GM23338 (cell line): ENCODE measurements at regions not wholly inside any gene's neighbourhood (a gene's known extent, or its start where the extent isn't known, plus 50 kb on each side); places are given as distances from the start of the nearest gene placed in this dataset.

Experiments
- ATAC-seq: fragments of 200-7000 bp; cut with Tn5 transposase; 3 replicates; pipeline ENCODE4 v1.9.1; 2020
- DNase-seq: peaks from one replicate; pipeline ENCODE4 v3.0.0-alpha.2; 2015; ENCODE audit warnings: low spot score
- H2AFZ ChIP-seq: fragments of 200-600 bp; sonication (generic); 2 replicates; pipeline ENCODE4 v1.8.0; 2016; ENCODE audit warnings: antibody characterized with exemption, mild to moderate bottlenecking, moderate library complexity
- H3F3A ChIP-seq: fragments of 200-600 bp; sonication (generic); replicated peaks from 2 replicates; pipeline ENCODE4 v1.8.0; 2017; ENCODE audit warnings: antibody characterized with exemption, mixed run types, low read depth
- H3K27ac ChIP-seq: fragments of 200-600 bp; sonication (generic); 2 replicates; pipeline ENCODE4 v1.6.1; 2016; ENCODE audit warnings: low read depth
- H3K27me3 ChIP-seq: fragments of 200-600 bp; sonication (generic); 2 replicates; pipeline ENCODE4 v1.8.0; 2016; ENCODE audit warnings: mild to moderate bottlenecking, mixed run types, moderate library complexity; ENCODE audit not compliant: insufficient read depth
- H3K36me3 ChIP-seq: fragments of 200-600 bp; sonication (generic); 2 replicates; pipeline ENCODE4 v1.8.0; 2016; ENCODE audit warnings: mild to moderate bottlenecking; ENCODE audit not compliant: insufficient read depth
- H3K4me1 ChIP-seq: fragments of 200-600 bp; sonication (generic); 2 replicates; pipeline ENCODE4 v1.8.0; 2016; ENCODE audit warnings: mild to moderate bottlenecking, moderate library complexity; ENCODE audit not compliant: insufficient read depth
- H3K4me2 ChIP-seq: fragments of 200-600 bp; sonication (generic); 2 replicates; pipeline ENCODE4 v1.7.1; 2017; ENCODE audit warnings: mixed run types
- H3K4me3 ChIP-seq: fragments of 200-600 bp; sonication (generic); 2 replicates; pipeline ENCODE4 v1.6.1; 2016; ENCODE audit warnings: mixed run types
- H3K79me2 ChIP-seq: fragments of 200-600 bp; sonication (generic); replicated peaks from 2 replicates; pipeline ENCODE4 v1.8.0; 2017; ENCODE audit warnings: mild to moderate bottlenecking; ENCODE audit not compliant: insufficient read depth
- H3K9me2 ChIP-seq: fragments of 200-600 bp; sonication (generic); 2 replicates; pipeline ENCODE4 v1.8.0; 2017; ENCODE audit not compliant: insufficient read depth
- H4K20me1 ChIP-seq: fragments of 200-600 bp; sonication (generic); replicated peaks from 2 replicates; pipeline ENCODE4 v1.8.0; 2017; ENCODE audit warnings: mild to moderate bottlenecking; ENCODE audit not compliant: insufficient read depth
- H3K27ac Mint-ChIP-seq: 2 replicates; pipeline ENCODE4 v1.8.0; 2020; ENCODE audit warnings: inconsistent platforms, mild to moderate bottlenecking, moderate library complexity, mixed read lengths
- H3K27me3 Mint-ChIP-seq: 3 replicates; pipeline ENCODE4 v1.8.0; 2022; ENCODE audit warnings: low read depth, mild to moderate bottlenecking, moderate library complexity, mixed read lengths, inconsistent platforms; ENCODE audit not compliant: insufficient read depth, poor library complexity
- H3K36me3 Mint-ChIP-seq: 3 replicates; pipeline ENCODE4 v1.8.0; 2021; ENCODE audit warnings: low read depth, mild to moderate bottlenecking, inconsistent platforms, moderate library complexity, mixed read lengths
- H3K4me1 Mint-ChIP-seq: 3 replicates; pipeline ENCODE4 v1.8.0; 2020; ENCODE audit warnings: mild to moderate bottlenecking, inconsistent platforms, mixed read lengths
- H3K4me3 Mint-ChIP-seq: 3 replicates; pipeline ENCODE4 v1.8.0; 2021; ENCODE audit warnings: moderate library complexity, mild to moderate bottlenecking, inconsistent platforms, mixed read lengths
- H3K9me3 Mint-ChIP-seq: 3 replicates; pipeline ENCODE4 v1.8.0; 2020; ENCODE audit warnings: moderate library complexity, mild to moderate bottlenecking, inconsistent platforms, mixed read lengths
- CREB1 ChIP-seq: fragments of 250-450 bp; sonication (Bioruptor Pico); IDR thresholded peaks from 2 replicates; pipeline ENCODE4 v1.5.0; 2020; ENCODE audit warnings: low read depth, mild to moderate bottlenecking, moderate library complexity
- EZH2phosphoT487 ChIP-seq: fragments of 200-600 bp; sonication (generic); IDR thresholded peaks from one replicate; pipeline ENCODE4 v1.8.1; 2018; ENCODE audit warnings: antibody characterized with exemption; ENCODE audit not compliant: unreplicated experiment
- JUNB ChIP-seq: IDR thresholded peaks from one replicate; pipeline ENCODE4 v1.6.1; 2016; ENCODE audit warnings: antibody characterized with exemption; ENCODE audit not compliant: unreplicated experiment
- POLR2AphosphoS5 ChIP-seq: IDR thresholded peaks from 2 replicates; pipeline ENCODE4 v1.6.1; 2016; ENCODE audit warnings: antibody characterized with exemption, low read depth
- STAT1 ChIP-seq: IDR thresholded peaks from one replicate; pipeline ENCODE4 v1.6.1; 2016; ENCODE audit warnings: antibody characterized with exemption; ENCODE audit not compliant: unreplicated experiment
- ZNF114 ChIP-seq: fragments of 250-450 bp; sonication (Bioruptor Pico); IDR thresholded peaks from 2 replicates; pipeline ENCODE4 v1.5.0; 2020; ENCODE audit warnings: mild to moderate bottlenecking, moderate library complexity
- TF ChIP-seq, protein P1 (sequence below), 2 experiments: fragments of 200-600 bp in 1 of 2; sonication (generic) in 1 of 2; conservative IDR thresholded peaks; 2 replicates each; pipeline versions ENCODE4 v1.5.1 to v1.6.1; 2016 to 2017; ENCODE audit warnings: antibody characterized with exemption in 2 of 2, low read depth in 2 of 2, mild to moderate bottlenecking in 2 of 2, moderate library complexity in 1 of 2
- TF ChIP-seq, protein P2 (sequence below): IDR thresholded peaks from one replicate; pipeline ENCODE4 v1.6.1; 2018; ENCODE audit warnings: antibody characterized with exemption; ENCODE audit not compliant: unreplicated experiment
- TF ChIP-seq, protein P3 (sequence below): IDR thresholded peaks from 2 replicates; pipeline ENCODE4 v1.6.1; 2016; ENCODE audit warnings: antibody characterized with exemption
- TF ChIP-seq, protein P4 (sequence below): fragments of 250-450 bp; sonication (Bioruptor Pico); IDR thresholded peaks from 2 replicates; pipeline ENCODE4 v1.5.0; 2020; ENCODE audit warnings: mild to moderate bottlenecking, moderate library complexity

DNA sequence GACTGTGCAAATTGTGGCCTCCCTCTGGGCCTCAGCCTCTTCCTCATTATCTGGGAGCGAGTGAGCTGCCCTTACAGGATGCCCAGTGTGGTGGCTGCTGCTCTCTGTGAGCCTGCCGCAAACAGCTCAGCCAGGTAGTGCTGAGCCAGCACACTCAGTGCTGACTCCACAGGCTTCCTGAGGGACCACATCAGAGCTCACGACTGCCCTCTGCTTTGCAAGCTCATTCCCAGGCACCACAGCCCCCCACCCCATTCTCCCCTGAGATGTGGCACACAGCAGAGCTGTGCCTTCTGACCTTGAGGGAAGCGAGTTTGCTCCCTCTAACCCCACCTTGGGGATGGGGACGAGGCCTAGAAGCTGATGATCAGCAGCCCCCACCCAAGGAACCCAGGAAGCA lies 230.5 kb upstream of the PPP2R2D start:
- no peak overlapping the region for H3K4me3 ChIP-seq
- H3F3A ChIP-seq: no peaks in the 10 kb centered on the region
- no peak overlapping the region for H3K27ac ChIP-seq
- peaks cover 9% of the 10 kb centered on the region; the same call in 1 of the 2 replicates for H3K9me2 ChIP-seq
- H4K20me1 ChIP-seq: no peaks in the 10 kb centered on the region
- H3K4me2 ChIP-seq: no peak overlapping the region
- no peak for DNase-seq
- H3K36me3 ChIP-seq: no peaks in the 10 kb centered on the region
- TF ChIP-seq, protein P1, sequence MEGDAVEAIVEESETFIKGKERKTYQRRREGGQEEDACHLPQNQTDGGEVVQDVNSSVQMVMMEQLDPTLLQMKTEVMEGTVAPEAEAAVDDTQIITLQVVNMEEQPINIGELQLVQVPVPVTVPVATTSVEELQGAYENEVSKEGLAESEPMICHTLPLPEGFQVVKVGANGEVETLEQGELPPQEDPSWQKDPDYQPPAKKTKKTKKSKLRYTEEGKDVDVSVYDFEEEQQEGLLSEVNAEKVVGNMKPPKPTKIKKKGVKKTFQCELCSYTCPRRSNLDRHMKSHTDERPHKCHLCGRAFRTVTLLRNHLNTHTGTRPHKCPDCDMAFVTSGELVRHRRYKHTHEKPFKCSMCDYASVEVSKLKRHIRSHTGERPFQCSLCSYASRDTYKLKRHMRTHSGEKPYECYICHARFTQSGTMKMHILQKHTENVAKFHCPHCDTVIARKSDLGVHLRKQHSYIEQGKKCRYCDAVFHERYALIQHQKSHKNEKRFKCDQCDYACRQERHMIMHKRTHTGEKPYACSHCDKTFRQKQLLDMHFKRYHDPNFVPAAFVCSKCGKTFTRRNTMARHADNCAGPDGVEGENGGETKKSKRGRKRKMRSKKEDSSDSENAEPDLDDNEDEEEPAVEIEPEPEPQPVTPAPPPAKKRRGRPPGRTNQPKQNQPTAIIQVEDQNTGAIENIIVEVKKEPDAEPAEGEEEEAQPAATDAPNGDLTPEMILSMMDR (conservative IDR thresholded peaks at IDR 0.05; ENCODE audit: low read depth in 2 of 2): peak in 1 of 2 experiments; percentile 40; a peak in 2 of 4 replicates
- no peak for TF ChIP-seq CREB1 (CRISPR knock-in tag)
- Mint-ChIP-seq H3K27me3 (peaks cover 4% of the 10 kb centered on the region), H3K9me3 (peaks cover 25% of the 10 kb centered on the region), H3K4me3 (no peak overlapping the region), H3K4me1 (peaks cover 4% of the 10 kb centered on the region), H3K27ac (no peak overlapping the region), H3K36me3 (peaks cover 21% of the 10 kb centered on the region)
- no peaks in the 10 kb centered on the region for H3K79me2 ChIP-seq
- ATAC-seq: peak; percentile 67
- no peak overlapping the region for H2AFZ ChIP-seq
- H3K4me1 ChIP-seq: peaks cover 7% of the 10 kb centered on the region; the same call in 1 of the 2 replicates
- no peaks in the 10 kb centered on the region for H3K27me3 ChIP-seq

DNA sequence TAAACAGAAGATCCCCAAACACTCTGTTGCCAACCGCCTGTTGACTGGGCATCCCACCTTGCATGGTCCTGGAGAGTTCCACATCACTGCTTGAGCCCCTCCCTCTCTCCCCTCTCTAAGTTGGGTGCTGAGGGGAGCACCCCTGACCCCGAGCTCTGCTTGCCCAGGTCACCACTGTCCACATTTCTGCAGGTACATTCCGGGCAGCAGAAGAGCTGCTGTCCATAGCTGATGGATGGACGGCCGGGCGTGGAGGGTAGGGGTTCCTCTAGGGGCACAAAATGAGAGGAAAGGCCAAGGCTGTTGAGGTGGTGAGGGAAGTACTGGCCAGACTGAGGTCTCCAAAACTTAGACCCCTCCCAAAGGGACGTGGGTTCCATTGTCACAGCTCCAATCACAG lies 227.4 kb upstream of the PPP2R2D start:
- H3K4me3 ChIP-seq: no peak overlapping the region
- Mint-ChIP-seq H3K36me3 (peaks cover 21% of the 10 kb centered on the region), H3K27ac (no peak overlapping the region), H3K9me3 (peaks cover 25% of the 10 kb centered on the region), H3K27me3 (peaks cover 16% of the 10 kb centered on the region), H3K4me3 (no peak overlapping the region), H3K4me1 (peaks cover 24% of the 10 kb centered on the region)
- no peaks in the 10 kb centered on the region for H3K79me2 ChIP-seq
- H3K27ac ChIP-seq: no peak overlapping the region
- DNase-seq (no peak), ATAC-seq (no peak)
- no peaks in the 10 kb centered on the region for H3K27me3 ChIP-seq
- H2AFZ ChIP-seq: no peak overlapping the region
- H4K20me1 ChIP-seq: no peaks in the 10 kb centered on the region
- no peaks in the 10 kb centered on the region for H3K36me3 ChIP-seq
- peaks cover 29% of the 10 kb centered on the region for H3K4me1 ChIP-seq
- H3K4me2 ChIP-seq: no peak overlapping the region
- peaks cover 14% of the 10 kb centered on the region for H3K9me2 ChIP-seq
- H3F3A ChIP-seq: 0 out of 2 replicates have a peak, but pooled peaks cover 7% of the 10 kb centered on the region
- TF ChIP-seq STAT1: no peak
- TF ChIP-seq, protein P2, sequence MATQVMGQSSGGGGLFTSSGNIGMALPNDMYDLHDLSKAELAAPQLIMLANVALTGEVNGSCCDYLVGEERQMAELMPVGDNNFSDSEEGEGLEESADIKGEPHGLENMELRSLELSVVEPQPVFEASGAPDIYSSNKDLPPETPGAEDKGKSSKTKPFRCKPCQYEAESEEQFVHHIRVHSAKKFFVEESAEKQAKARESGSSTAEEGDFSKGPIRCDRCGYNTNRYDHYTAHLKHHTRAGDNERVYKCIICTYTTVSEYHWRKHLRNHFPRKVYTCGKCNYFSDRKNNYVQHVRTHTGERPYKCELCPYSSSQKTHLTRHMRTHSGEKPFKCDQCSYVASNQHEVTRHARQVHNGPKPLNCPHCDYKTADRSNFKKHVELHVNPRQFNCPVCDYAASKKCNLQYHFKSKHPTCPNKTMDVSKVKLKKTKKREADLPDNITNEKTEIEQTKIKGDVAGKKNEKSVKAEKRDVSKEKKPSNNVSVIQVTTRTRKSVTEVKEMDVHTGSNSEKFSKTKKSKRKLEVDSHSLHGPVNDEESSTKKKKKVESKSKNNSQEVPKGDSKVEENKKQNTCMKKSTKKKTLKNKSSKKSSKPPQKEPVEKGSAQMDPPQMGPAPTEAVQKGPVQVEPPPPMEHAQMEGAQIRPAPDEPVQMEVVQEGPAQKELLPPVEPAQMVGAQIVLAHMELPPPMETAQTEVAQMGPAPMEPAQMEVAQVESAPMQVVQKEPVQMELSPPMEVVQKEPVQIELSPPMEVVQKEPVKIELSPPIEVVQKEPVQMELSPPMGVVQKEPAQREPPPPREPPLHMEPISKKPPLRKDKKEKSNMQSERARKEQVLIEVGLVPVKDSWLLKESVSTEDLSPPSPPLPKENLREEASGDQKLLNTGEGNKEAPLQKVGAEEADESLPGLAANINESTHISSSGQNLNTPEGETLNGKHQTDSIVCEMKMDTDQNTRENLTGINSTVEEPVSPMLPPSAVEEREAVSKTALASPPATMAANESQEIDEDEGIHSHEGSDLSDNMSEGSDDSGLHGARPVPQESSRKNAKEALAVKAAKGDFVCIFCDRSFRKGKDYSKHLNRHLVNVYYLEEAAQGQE: no peak
- no peak for TF ChIP-seq EZH2phosphoT487
- TF ChIP-seq, protein P3, sequence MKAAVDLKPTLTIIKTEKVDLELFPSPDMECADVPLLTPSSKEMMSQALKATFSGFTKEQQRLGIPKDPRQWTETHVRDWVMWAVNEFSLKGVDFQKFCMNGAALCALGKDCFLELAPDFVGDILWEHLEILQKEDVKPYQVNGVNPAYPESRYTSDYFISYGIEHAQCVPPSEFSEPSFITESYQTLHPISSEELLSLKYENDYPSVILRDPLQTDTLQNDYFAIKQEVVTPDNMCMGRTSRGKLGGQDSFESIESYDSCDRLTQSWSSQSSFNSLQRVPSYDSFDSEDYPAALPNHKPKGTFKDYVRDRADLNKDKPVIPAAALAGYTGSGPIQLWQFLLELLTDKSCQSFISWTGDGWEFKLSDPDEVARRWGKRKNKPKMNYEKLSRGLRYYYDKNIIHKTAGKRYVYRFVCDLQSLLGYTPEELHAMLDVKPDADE: no peak
- no peak for TF ChIP-seq POLR2AphosphoS5
- TF ChIP-seq JUNB: no peak
- TF ChIP-seq CREB1 (CRISPR knock-in tag): no peak
- TF ChIP-seq ZNF114 (CRISPR knock-in tag): no peak
- TF ChIP-seq, protein P4, sequence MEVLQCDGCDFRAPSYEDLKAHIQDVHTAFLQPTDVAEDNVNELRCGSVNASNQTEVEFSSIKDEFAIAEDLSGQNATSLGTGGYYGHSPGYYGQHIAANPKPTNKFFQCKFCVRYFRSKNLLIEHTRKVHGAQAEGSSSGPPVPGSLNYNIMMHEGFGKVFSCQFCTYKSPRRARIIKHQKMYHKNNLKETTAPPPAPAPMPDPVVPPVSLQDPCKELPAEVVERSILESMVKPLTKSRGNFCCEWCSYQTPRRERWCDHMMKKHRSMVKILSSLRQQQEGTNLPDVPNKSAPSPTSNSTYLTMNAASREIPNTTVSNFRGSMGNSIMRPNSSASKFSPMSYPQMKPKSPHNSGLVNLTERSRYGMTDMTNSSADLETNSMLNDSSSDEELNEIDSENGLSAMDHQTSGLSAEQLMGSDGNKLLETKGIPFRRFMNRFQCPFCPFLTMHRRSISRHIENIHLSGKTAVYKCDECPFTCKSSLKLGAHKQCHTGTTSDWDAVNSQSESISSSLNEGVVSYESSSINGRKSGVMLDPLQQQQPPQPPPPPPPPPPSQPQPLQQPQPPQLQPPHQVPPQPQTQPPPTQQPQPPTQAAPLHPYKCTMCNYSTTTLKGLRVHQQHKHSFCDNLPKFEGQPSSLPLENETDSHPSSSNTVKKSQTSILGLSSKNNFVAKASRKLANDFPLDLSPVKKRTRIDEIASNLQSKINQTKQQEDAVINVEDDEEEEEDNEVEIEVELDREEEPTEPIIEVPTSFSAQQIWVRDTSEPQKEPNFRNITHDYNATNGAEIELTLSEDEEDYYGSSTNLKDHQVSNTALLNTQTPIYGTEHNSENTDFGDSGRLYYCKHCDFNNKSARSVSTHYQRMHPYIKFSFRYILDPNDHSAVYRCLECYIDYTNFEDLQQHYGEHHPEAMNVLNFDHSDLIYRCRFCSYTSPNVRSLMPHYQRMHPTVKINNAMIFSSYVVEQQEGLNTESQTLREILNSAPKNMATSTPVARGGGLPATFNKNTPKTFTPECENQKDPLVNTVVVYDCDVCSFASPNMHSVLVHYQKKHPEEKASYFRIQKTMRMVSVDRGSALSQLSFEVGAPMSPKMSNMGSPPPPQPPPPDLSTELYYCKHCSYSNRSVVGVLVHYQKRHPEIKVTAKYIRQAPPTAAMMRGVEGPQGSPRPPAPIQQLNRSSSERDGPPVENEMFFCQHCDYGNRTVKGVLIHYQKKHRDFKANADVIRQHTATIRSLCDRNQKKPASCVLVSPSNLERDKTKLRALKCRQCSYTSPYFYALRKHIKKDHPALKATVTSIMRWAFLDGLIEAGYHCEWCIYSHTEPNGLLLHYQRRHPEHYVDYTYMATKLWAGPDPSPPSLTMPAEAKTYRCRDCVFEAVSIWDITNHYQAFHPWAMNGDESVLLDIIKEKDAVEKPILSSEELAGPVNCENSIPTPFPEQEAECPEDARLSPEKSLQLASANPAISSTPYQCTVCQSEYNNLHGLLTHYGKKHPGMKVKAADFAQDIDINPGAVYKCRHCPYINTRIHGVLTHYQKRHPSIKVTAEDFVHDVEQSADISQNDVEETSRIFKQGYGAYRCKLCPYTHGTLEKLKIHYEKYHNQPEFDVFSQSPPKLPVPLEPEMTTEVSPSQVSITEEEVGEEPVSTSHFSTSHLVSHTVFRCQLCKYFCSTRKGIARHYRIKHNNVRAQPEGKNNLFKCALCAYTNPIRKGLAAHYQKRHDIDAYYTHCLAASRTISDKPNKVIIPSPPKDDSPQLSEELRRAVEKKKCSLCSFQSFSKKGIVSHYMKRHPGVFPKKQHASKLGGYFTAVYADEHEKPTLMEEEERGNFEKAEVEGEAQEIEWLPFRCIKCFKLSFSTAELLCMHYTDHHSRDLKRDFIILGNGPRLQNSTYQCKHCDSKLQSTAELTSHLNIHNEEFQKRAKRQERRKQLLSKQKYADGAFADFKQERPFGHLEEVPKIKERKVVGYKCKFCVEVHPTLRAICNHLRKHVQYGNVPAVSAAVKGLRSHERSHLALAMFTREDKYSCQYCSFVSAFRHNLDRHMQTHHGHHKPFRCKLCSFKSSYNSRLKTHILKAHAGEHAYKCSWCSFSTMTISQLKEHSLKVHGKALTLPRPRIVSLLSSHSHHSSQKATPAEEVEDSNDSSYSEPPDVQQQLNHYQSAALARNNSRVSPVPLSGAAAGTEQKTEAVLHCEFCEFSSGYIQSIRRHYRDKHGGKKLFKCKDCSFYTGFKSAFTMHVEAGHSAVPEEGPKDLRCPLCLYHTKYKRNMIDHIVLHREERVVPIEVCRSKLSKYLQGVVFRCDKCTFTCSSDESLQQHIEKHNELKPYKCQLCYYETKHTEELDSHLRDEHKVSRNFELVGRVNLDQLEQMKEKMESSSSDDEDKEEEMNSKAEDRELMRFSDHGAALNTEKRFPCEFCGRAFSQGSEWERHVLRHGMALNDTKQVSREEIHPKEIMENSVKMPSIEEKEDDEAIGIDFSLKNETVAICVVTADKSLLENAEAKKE (CRISPR knock-in tag): no peak
